ENCODE measurements at regions not wholly inside any gene's neighbourhood (a gene's known extent, or its start where the extent isn't known, plus 50 kb on each side); places are given as distances from the start of the nearest gene placed in this dataset.

- peaks cover 5% of the 10 kb centered on the region for H3K4me1 Mint-ChIP-seq (ENCODE audit: insufficient read depth, unreplicated experiment)
- intact Hi-C loops (cut with micrococcal nuclease): no loop called here
- no peak for DNase-seq (ENCODE audit: unreplicated experiment)
- H3K36me3 Mint-ChIP-seq (ENCODE audit: insufficient read depth, unreplicated experiment): no peaks in the 10 kb centered on the region
- CTCF ChIA-PET: no interaction called here
- H3K4me3 Mint-ChIP-seq (ENCODE audit: unreplicated experiment): no peak overlapping the region
- H3K27me3 Mint-ChIP-seq (ENCODE audit: insufficient read depth, unreplicated experiment): peaks cover 16% of the 10 kb centered on the region
- no peak overlapping the region for H3K27ac Mint-ChIP-seq (ENCODE audit: low read depth, unreplicated experiment)
- TF ChIP-seq, protein P1, sequence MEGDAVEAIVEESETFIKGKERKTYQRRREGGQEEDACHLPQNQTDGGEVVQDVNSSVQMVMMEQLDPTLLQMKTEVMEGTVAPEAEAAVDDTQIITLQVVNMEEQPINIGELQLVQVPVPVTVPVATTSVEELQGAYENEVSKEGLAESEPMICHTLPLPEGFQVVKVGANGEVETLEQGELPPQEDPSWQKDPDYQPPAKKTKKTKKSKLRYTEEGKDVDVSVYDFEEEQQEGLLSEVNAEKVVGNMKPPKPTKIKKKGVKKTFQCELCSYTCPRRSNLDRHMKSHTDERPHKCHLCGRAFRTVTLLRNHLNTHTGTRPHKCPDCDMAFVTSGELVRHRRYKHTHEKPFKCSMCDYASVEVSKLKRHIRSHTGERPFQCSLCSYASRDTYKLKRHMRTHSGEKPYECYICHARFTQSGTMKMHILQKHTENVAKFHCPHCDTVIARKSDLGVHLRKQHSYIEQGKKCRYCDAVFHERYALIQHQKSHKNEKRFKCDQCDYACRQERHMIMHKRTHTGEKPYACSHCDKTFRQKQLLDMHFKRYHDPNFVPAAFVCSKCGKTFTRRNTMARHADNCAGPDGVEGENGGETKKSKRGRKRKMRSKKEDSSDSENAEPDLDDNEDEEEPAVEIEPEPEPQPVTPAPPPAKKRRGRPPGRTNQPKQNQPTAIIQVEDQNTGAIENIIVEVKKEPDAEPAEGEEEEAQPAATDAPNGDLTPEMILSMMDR (IDR thresholded peaks at IDR 0.05; ENCODE audit: unreplicated experiment): no peak
- H3K9me3 Mint-ChIP-seq (ENCODE audit: unreplicated experiment): no peaks in the 10 kb centered on the region
- POLR2A ChIA-PET: no interaction called here
- BruUV-seq (replicated peaks): no TSS peak
Observed at GRCh38 chr11:15599376-15599775, 484.7 kb downstream of the INSC start.

- Mint-ChIP-seq H3K27ac (ENCODE audit: low read depth, unreplicated experiment) (no peak overlapping the region), H3K27me3 (ENCODE audit: insufficient read depth, unreplicated experiment) (peaks cover 20% of the 10 kb centered on the region), H3K4me1 (ENCODE audit: insufficient read depth, unreplicated experiment) (peaks cover 5% of the 10 kb centered on the region), H3K9me3 (ENCODE audit: unreplicated experiment) (no peaks in the 10 kb centered on the region), H3K4me3 (ENCODE audit: unreplicated experiment) (no peak overlapping the region), H3K36me3 (ENCODE audit: insufficient read depth, unreplicated experiment) (peaks cover 1% of the 10 kb centered on the region)
- ChIA-PET POLR2A (no interaction called here), CTCF (no interaction called here)
- DNase-seq (ENCODE audit: unreplicated experiment): no peak
- BruUV-seq (replicated peaks): no TSS peak
- intact Hi-C loops (cut with micrococcal nuclease): no loop called here
- TF ChIP-seq, protein P1 (IDR thresholded peaks at IDR 0.05; ENCODE audit: unreplicated experiment): no peak
Observed at GRCh38 chr11:15602047-15602446, 487.3 kb downstream of the INSC start.

- TF ChIP-seq, protein P1 (IDR thresholded peaks at IDR 0.05; ENCODE audit: unreplicated experiment): no peak
- no peak for DNase-seq (ENCODE audit: unreplicated experiment)
- intact Hi-C loops (cut with micrococcal nuclease): no loop called here
- no TSS peak for BruUV-seq (replicated peaks)
- H3K9me3 Mint-ChIP-seq (ENCODE audit: unreplicated experiment): no peaks in the 10 kb centered on the region
- peaks cover 4% of the 10 kb centered on the region for H3K36me3 Mint-ChIP-seq (ENCODE audit: insufficient read depth, unreplicated experiment)
- peaks cover 27% of the 10 kb centered on the region for H3K27me3 Mint-ChIP-seq (ENCODE audit: insufficient read depth, unreplicated experiment)
- H3K4me3 Mint-ChIP-seq (ENCODE audit: unreplicated experiment): no peak overlapping the region
- POLR2A ChIA-PET: no interaction called here
- CTCF ChIA-PET: no interaction called here
- H3K27ac Mint-ChIP-seq (ENCODE audit: low read depth, unreplicated experiment): no peak overlapping the region
- H3K4me1 Mint-ChIP-seq (ENCODE audit: insufficient read depth, unreplicated experiment): peaks cover 5% of the 10 kb centered on the region
Observed at GRCh38 chr11:15602785-15603567, 488.3 kb downstream of the INSC start.

- ChIA-PET CTCF (interaction anchor here (1.3 kb wide), 1 partner anchor 45 kb away, joined by 6 read pairs; no protein-coding TSS in a partner anchor), POLR2A (no interaction called here)
- TF ChIP-seq, protein P1 (IDR thresholded peaks at IDR 0.05; ENCODE audit: unreplicated experiment): no peak
- intact Hi-C loops (cut with micrococcal nuclease): no loop called here
- no peaks in the 10 kb centered on the region for H3K9me3 Mint-ChIP-seq (ENCODE audit: unreplicated experiment)
- peaks cover 4% of the 10 kb centered on the region for H3K36me3 Mint-ChIP-seq (ENCODE audit: insufficient read depth, unreplicated experiment)
- peak; percentile 2 for DNase-seq (ENCODE audit: unreplicated experiment)
- H3K27me3 Mint-ChIP-seq (ENCODE audit: insufficient read depth, unreplicated experiment): peaks cover 32% of the 10 kb centered on the region
- peaks cover 5% of the 10 kb centered on the region for H3K4me1 Mint-ChIP-seq (ENCODE audit: insufficient read depth, unreplicated experiment)
- no peak overlapping the region for H3K27ac Mint-ChIP-seq (ENCODE audit: low read depth, unreplicated experiment)
- H3K4me3 Mint-ChIP-seq (ENCODE audit: unreplicated experiment): no peak overlapping the region
- no TSS peak for BruUV-seq (replicated peaks)
Observed at GRCh38 chr11:15605094-15605493, 490.4 kb downstream of the INSC start.
